ENCODE measurements at regions not wholly inside any gene's neighbourhood (a gene's known extent, or its start where the extent isn't known, plus 50 kb on each side); places are given as distances from the start of the nearest gene placed in this dataset.
"Not testable (repeated sequence)": the region's sequence is repeated elsewhere in the genome, so short reads cannot be mapped to it uniquely, and the experiment has no call there.

- H3K4me3 ChIP-seq (ENCODE audit: low read depth, low read length); DNase-seq (ENCODE audit: low read depth, low spot score); in situ Hi-C loops (cut with HindIII; ENCODE audit: low sequenced_read_pairs): not testable (repeated sequence)
Observed at GRCh38 chr1:222470252-222470805, 77.6 kb downstream of the HHIPL2 start.

- H3K4me3 ChIP-seq (ENCODE audit: low read depth, low read length), result no peak overlapping the region
- DNase-seq (ENCODE audit: low read depth, low spot score), result no peak
- TF ChIP-seq CTCF (IDR thresholded peaks at IDR 0.05; ENCODE audit: low read depth, low read length), result no peak
- in situ Hi-C loops (cut with HindIII; ENCODE audit: low sequenced_read_pairs), result no loop called here
Observed at GRCh38 chr1:222466150-222466865, 81.6 kb downstream of the HHIPL2 start.

GRCh38 chr1:222465211-222466041, 82.5 kb downstream of the HHIPL2 start:
- DNase-seq (ENCODE audit: low read depth, low spot score), result peak; percentile 95
- TF ChIP-seq CTCF (IDR thresholded peaks at IDR 0.05; ENCODE audit: low read depth, low read length), result peak; percentile 94
- peak overlapping the region; percentile 51 for H3K4me3 ChIP-seq (ENCODE audit: low read depth, low read length)
- in situ Hi-C loops (cut with HindIII; ENCODE audit: low sequenced_read_pairs), result no loop called here

DNA sequence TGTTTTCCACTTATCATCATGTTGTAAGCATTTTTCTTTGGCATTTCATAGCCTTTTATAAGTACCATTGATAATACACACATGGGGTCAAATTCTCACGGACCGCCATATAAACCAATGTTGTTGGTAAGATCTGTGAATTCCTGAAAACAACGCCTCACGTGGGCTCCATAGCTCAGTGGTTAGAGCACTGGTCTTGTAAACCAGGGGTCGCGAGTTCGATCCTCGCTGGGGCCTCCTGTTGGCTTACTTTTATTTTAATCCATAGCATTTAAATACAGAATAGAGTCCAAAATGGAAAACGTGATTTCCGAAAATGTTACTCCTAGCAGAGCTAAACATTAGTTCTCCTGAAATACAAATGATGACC, 83.1 kb downstream of the HHIPL2 start:
- H3K4me3 ChIP-seq (ENCODE audit: low read depth, low read length), result peak overlapping the region; percentile 51
- no peak for TF ChIP-seq CTCF (IDR thresholded peaks at IDR 0.05; ENCODE audit: low read depth, low read length)
- no peak for DNase-seq (ENCODE audit: low read depth, low spot score)
- in situ Hi-C loops (cut with HindIII; ENCODE audit: low sequenced_read_pairs), result no loop called here

DNA sequence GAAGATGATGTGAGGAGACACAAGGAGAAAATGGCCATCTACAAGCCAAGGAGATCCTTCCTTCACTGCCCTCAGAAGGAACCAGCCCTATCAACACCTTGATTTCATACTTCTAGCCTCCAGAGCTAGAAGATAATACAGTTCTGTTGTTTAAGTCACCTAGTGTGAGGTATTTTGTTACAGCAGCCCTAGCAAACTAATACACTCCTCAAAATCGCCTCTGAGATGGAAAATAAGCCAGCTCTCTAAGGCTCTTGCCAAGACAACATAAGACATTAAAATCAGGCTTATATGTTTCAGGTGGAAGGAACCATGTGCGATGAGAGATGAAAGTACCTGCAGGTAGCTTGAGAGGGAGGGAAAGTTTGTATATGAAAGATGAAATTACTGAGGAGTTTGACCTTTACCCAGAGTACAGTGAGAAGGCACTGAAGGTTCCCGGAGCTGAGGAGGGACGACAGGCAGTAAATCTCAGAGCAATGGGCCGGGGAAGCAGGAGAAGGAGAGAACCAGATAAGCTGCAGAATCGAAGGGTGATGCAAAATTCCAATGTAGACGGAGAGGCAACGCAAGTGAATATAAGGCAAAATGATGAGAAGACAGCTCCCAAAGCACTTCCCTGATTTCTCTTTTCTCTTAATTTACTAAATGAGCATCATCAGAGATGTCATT, 84.7 kb downstream of the HHIPL2 start:
- H3K4me3 ChIP-seq (ENCODE audit: low read depth, low read length), result no peak overlapping the region
- DNase-seq (ENCODE audit: low read depth, low spot score), result no peak
- TF ChIP-seq CTCF (IDR thresholded peaks at IDR 0.05; ENCODE audit: low read depth, low read length), result no peak
- in situ Hi-C loops (cut with HindIII; ENCODE audit: low sequenced_read_pairs), result no loop called here

- in situ Hi-C loops (cut with HindIII; ENCODE audit: low sequenced_read_pairs), result no loop called here
Observed at GRCh38 chr1:222462601-222463000, 85.3 kb downstream of the HHIPL2 start.

More at GRCh38 chr1:222462601-222463000, 85.3 kb downstream of the HHIPL2 start:
- DNase-seq (ENCODE audit: low read depth, low spot score), result no peak
- no peak for TF ChIP-seq CTCF (IDR thresholded peaks at IDR 0.05; ENCODE audit: low read depth, low read length)
- H3K4me3 ChIP-seq (ENCODE audit: low read depth, low read length), result no peak overlapping the region

Data from astrocyte of the spinal cord (primary cell).